IMR-90 (cell line): ENCODE measurements at regions not wholly inside any gene's neighbourhood (a gene's known extent, or its start where the extent isn't known, plus 50 kb on each side); places are given as distances from the start of the nearest gene placed in this dataset.
"Not testable (repeated sequence)": the region's sequence is repeated elsewhere in the genome, so short reads cannot be mapped to it uniquely, and the experiment has no call there.

Source experiments
- BHLHE40 ChIP-seq: fragments of 150-350 bp; IDR thresholded peaks from 2 replicates; pipeline ENCODE4 v1.6.1; 2016; ENCODE audit warnings: mild to moderate bottlenecking, low read depth, low read length
- CEBPB ChIP-seq: IDR thresholded peaks from 2 replicates; pipeline ENCODE4 v1.6.1; 2012; ENCODE audit warnings: low read depth, low read length, improper control_type of control experiment
- CHD1 ChIP-seq: IDR thresholded peaks from 2 replicates; pipeline ENCODE4 v1.6.1; 2012; ENCODE audit warnings: low read depth, low read length, improper control_type of control experiment
- MAFK ChIP-seq: IDR thresholded peaks from 2 replicates; pipeline ENCODE4 v1.6.1; 2012; ENCODE audit warnings: low read depth, low read length, improper control_type of control experiment
- MAZ ChIP-seq: IDR thresholded peaks from 2 replicates; pipeline ENCODE4 v1.6.1; 2012; ENCODE audit warnings: low read depth, mild to moderate bottlenecking, low read length, improper control_type of control experiment, moderate library complexity, borderline replicate concordance
- MXI1 ChIP-seq: IDR thresholded peaks from 2 replicates; pipeline ENCODE4 v1.6.1; 2012; ENCODE audit warnings: low read depth, mild to moderate bottlenecking, low read length, moderate library complexity, borderline replicate concordance
- NFE2L2 ChIP-seq: fragments of 150-350 bp; IDR thresholded peaks from 2 replicates; pipeline ENCODE4 v1.6.1; 2016; ENCODE audit warnings: low read depth, mild to moderate bottlenecking, low read length
- POLR2A ChIP-seq: IDR thresholded peaks from 2 replicates; pipeline ENCODE4 v1.6.1; 2012; ENCODE audit warnings: mild to moderate bottlenecking, low read depth, low read length
- RAD21 ChIP-seq: IDR thresholded peaks from 2 replicates; pipeline ENCODE4 v1.6.1; 2012; ENCODE audit warnings: low read length, improper control_type of control experiment
- RCOR1 ChIP-seq: IDR thresholded peaks from 2 replicates; pipeline ENCODE4 v1.6.1; 2012; ENCODE audit warnings: mild to moderate bottlenecking, low read length, improper control_type of control experiment; ENCODE audit not compliant: insufficient replicate concordance
- SMC3 ChIP-seq: fragments of 150-350 bp; IDR thresholded peaks from 2 replicates; pipeline ENCODE4 v1.6.1; 2016; ENCODE audit warnings: low read depth, mild to moderate bottlenecking, antibody characterized with exemption, low read length, moderate library complexity
- TF ChIP-seq, protein P1 (sequence below): fragments of 150-350 bp; IDR thresholded peaks from 2 replicates; pipeline ENCODE4 v1.6.1; 2017; ENCODE audit warnings: mild to moderate bottlenecking, antibody characterized with exemption, low read length, low read depth
- TF ChIP-seq, protein P2 (sequence below): conservative IDR thresholded peaks from 2 replicates; pipeline ENCODE4 v1.5.1; 2012; ENCODE audit warnings: mild to moderate bottlenecking, low read depth, low read length, improper control_type of control experiment
- TF ChIP-seq, protein P3 (sequence below): fragments of 150-350 bp; IDR thresholded peaks from 2 replicates; pipeline ENCODE4 v1.6.1; 2016; ENCODE audit warnings: low read depth, mild to moderate bottlenecking, low read length, moderate library complexity, borderline replicate concordance

DNA sequence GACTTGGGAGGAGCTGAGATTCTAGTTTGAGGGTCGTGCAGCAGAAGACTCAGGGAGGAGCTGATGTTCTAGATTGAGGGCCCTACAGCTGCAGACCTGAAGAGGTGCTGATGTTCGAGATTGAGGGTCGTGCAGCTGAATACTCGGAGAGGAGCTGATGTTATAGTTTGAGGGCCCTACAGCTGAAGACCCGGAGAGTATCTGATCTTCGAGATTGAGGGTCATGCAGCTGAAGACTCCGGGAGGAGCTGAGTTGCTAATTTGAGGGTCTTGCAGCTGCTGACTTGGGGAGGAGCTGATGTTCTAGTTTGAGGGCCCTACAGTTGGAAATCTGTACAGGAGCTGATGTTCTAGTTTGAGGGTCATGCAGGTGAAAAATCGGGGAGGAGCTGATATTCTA lies 62.1 kb upstream of the APOD start:
- not testable (repeated sequence) for TF ChIP-seq POLR2A, RCOR1, NFE2L2, RAD21, MAZ, BHLHE40, SMC3, MXI1, CEBPB, CHD1, MAFK
- TF ChIP-seq, protein P1, sequence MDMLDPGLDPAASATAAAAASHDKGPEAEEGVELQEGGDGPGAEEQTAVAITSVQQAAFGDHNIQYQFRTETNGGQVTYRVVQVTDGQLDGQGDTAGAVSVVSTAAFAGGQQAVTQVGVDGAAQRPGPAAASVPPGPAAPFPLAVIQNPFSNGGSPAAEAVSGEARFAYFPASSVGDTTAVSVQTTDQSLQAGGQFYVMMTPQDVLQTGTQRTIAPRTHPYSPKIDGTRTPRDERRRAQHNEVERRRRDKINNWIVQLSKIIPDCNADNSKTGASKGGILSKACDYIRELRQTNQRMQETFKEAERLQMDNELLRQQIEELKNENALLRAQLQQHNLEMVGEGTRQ: not testable (repeated sequence)
- TF ChIP-seq, protein P2, sequence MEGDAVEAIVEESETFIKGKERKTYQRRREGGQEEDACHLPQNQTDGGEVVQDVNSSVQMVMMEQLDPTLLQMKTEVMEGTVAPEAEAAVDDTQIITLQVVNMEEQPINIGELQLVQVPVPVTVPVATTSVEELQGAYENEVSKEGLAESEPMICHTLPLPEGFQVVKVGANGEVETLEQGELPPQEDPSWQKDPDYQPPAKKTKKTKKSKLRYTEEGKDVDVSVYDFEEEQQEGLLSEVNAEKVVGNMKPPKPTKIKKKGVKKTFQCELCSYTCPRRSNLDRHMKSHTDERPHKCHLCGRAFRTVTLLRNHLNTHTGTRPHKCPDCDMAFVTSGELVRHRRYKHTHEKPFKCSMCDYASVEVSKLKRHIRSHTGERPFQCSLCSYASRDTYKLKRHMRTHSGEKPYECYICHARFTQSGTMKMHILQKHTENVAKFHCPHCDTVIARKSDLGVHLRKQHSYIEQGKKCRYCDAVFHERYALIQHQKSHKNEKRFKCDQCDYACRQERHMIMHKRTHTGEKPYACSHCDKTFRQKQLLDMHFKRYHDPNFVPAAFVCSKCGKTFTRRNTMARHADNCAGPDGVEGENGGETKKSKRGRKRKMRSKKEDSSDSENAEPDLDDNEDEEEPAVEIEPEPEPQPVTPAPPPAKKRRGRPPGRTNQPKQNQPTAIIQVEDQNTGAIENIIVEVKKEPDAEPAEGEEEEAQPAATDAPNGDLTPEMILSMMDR: not testable (repeated sequence)
- TF ChIP-seq, protein P3, sequence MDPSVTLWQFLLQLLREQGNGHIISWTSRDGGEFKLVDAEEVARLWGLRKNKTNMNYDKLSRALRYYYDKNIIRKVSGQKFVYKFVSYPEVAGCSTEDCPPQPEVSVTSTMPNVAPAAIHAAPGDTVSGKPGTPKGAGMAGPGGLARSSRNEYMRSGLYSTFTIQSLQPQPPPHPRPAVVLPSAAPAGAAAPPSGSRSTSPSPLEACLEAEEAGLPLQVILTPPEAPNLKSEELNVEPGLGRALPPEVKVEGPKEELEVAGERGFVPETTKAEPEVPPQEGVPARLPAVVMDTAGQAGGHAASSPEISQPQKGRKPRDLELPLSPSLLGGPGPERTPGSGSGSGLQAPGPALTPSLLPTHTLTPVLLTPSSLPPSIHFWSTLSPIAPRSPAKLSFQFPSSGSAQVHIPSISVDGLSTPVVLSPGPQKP: not testable (repeated sequence)
